VCaP (cell line): ENCODE measurements at regions not wholly inside any gene's neighbourhood (a gene's known extent, or its start where the extent isn't known, plus 50 kb on each side); places are given as distances from the start of the nearest gene placed in this dataset.

Source experiments
- H3K27ac ChIP-seq: fragments of 450-650 bp; 2 replicates; pipeline ENCODE4 v1.5.1; 2017
- CTCF ChIP-seq: fragments of 450-650 bp; conservative IDR thresholded peaks from 2 replicates; pipeline ENCODE4 v1.5.1; 2017; ENCODE audit warnings: mild to moderate bottlenecking, moderate library complexity

- no peak for TF ChIP-seq CTCF
- H3K27ac ChIP-seq = no peak overlapping the region
Observed at GRCh38 chr4:27716693-27717430, 856.2 kb downstream of the STIM2 start.

- no peak overlapping the region for H3K27ac ChIP-seq
- TF ChIP-seq CTCF = no peak
Observed at GRCh38 chr4:27717431-27717755, 856.8 kb downstream of the STIM2 start.

- TF ChIP-seq CTCF = no peak
Observed at GRCh38 chr4:27720010-27720766, 859.5 kb downstream of the STIM2 start.

GRCh38 chr4:27721193-27721592, 860.6 kb downstream of the STIM2 start:
- H3K27ac ChIP-seq = no peak overlapping the region
- no peak for TF ChIP-seq CTCF

More at GRCh38 chr4:27720010-27720766, 859.5 kb downstream of the STIM2 start:
- no peak overlapping the region for H3K27ac ChIP-seq

- H3K27ac ChIP-seq = no peak overlapping the region
- TF ChIP-seq CTCF = no peak
Observed at GRCh38 chr4:27728892-27729291, 868.3 kb downstream of the STIM2 start.

GRCh38 chr4:27742816-27743215, 882.2 kb downstream of the STIM2 start:
- TF ChIP-seq CTCF = no peak
- no peak overlapping the region for H3K27ac ChIP-seq

- no peak overlapping the region for H3K27ac ChIP-seq
- no peak for TF ChIP-seq CTCF
Observed at GRCh38 chr4:27759611-27760575, 899.3 kb downstream of the STIM2 start.
